ENCODE measurements at regions not wholly inside any gene's neighbourhood (a gene's known extent, or its start where the extent isn't known, plus 50 kb on each side); places are given as distances from the start of the nearest gene placed in this dataset.

- Histone ChIP-seq H3K9me3 (no peaks in the 10 kb centered on the region), H3K27ac (no peak overlapping the region), H3K4me3 (no peak overlapping the region), H3K9ac (ENCODE audit: low read depth in 2 of 2, low read length in 2 of 2) (no peak overlapping the region), H3K27me3 (no peaks in the 10 kb centered on the region), H3K4me1 (no peaks in the 10 kb centered on the region), H3K36me3 (no peaks in the 10 kb centered on the region)
- TF ChIP-seq CTCF (IDR thresholded peaks at IDR 0.05): no peak
- intact Hi-C loops (cut with DNase I): no loop called here
- no peak for DNase-seq
Observed at GRCh38 chr11:41519696-41520095, 60.2 kb upstream of the LRRC4C start.

- no peak overlapping the region for H3K9ac ChIP-seq (ENCODE audit: low read depth in 2 of 2, low read length in 2 of 2)
- H3K27me3 ChIP-seq: no peaks in the 10 kb centered on the region
- no peaks in the 10 kb centered on the region for H3K9me3 ChIP-seq
- H3K4me3 ChIP-seq: no peak overlapping the region
- no peaks in the 10 kb centered on the region for H3K36me3 ChIP-seq
- TF ChIP-seq CTCF (IDR thresholded peaks at IDR 0.05): no peak
- intact Hi-C loops (cut with DNase I): no loop called here
- H3K27ac ChIP-seq: no peak overlapping the region
- H3K4me1 ChIP-seq: no peaks in the 10 kb centered on the region
- no peak for DNase-seq
Observed at GRCh38 chr11:41522391-41522790, 62.9 kb upstream of the LRRC4C start.

- no peaks in the 10 kb centered on the region for H3K9me3 ChIP-seq
- no peak overlapping the region for H3K9ac ChIP-seq (ENCODE audit: low read depth in 2 of 2, low read length in 2 of 2)
- no peaks in the 10 kb centered on the region for H3K36me3 ChIP-seq
- no peaks in the 10 kb centered on the region for H3K27me3 ChIP-seq
- intact Hi-C loops (cut with DNase I): no loop called here
- no peak overlapping the region for H3K4me3 ChIP-seq
- no peaks in the 10 kb centered on the region for H3K4me1 ChIP-seq
- no peak for DNase-seq
- no peak for TF ChIP-seq CTCF (IDR thresholded peaks at IDR 0.05)
- no peak overlapping the region for H3K27ac ChIP-seq
Observed at GRCh38 chr11:41522899-41523672, 63.6 kb upstream of the LRRC4C start.

- no peaks in the 10 kb centered on the region for H3K36me3 ChIP-seq
- no peak overlapping the region for H3K27ac ChIP-seq
Observed at GRCh38 chr11:41527530-41527929, 68.1 kb upstream of the LRRC4C start.

GRCh38 chr11:41532413-41532812, 73.0 kb upstream of the LRRC4C start:
- intact Hi-C loops (cut with DNase I): no loop called here
- Histone ChIP-seq H3K9me3 (no peaks in the 10 kb centered on the region), H3K27me3 (no peaks in the 10 kb centered on the region)

More at GRCh38 chr11:41527530-41527929, 68.1 kb upstream of the LRRC4C start:
- Histone ChIP-seq H3K4me3 (no peak overlapping the region), H3K9me3 (no peaks in the 10 kb centered on the region), H3K4me1 (no peaks in the 10 kb centered on the region), H3K27me3 (no peaks in the 10 kb centered on the region), H3K9ac (ENCODE audit: low read depth in 2 of 2, low read length in 2 of 2) (no peak overlapping the region)
- intact Hi-C loops (cut with DNase I): no loop called here
- TF ChIP-seq CTCF (IDR thresholded peaks at IDR 0.05): no peak
- DNase-seq: no peak

More at GRCh38 chr11:41532413-41532812, 73.0 kb upstream of the LRRC4C start:
- Histone ChIP-seq H3K36me3 (no peaks in the 10 kb centered on the region), H3K4me1 (no peaks in the 10 kb centered on the region), H3K4me3 (no peak overlapping the region), H3K27ac (no peak overlapping the region), H3K9ac (ENCODE audit: low read depth in 2 of 2, low read length in 2 of 2) (no peak overlapping the region)
- no peak for DNase-seq
- no peak for TF ChIP-seq CTCF (IDR thresholded peaks at IDR 0.05)
